ENCODE measurements at regions not wholly inside any gene's neighbourhood (a gene's known extent, or its start where the extent isn't known, plus 50 kb on each side); places are given as distances from the start of the nearest gene placed in this dataset.

DNA sequence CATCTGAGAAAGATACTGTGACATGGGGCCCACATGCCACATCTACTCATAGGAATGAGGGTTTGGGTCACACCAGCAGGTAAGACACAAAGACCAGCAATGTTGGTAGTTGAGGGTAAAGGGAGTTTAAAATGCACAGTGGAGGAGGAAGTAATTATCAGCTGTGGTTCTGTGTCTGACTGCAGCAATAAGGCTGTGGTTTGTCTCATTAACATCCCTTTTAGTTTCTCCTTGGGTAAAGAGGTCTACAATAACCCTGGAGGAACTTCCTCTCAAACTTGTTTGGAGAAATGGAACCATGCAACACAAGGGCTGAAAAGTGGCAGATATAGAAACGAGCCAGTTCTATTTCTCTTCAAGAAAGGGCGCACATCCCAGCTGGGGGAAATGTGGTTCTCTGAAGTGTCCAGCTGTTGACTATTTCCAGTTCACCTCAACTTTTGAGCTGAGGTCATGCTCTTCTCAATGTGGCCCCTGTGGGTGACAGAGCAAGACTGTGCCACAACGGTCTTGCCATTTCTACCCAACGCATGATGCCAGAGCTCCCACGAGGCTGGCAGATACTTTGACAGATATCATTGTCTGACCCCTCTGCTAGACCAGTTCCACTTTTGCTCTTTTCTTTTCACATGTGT, 234.3 kb downstream of the SQOR start (continued):
- TF ChIP-seq SUZ12 (IDR thresholded peaks at IDR 0.05; ENCODE audit: low read length): no peak
- TF ChIP-seq, protein P1, sequence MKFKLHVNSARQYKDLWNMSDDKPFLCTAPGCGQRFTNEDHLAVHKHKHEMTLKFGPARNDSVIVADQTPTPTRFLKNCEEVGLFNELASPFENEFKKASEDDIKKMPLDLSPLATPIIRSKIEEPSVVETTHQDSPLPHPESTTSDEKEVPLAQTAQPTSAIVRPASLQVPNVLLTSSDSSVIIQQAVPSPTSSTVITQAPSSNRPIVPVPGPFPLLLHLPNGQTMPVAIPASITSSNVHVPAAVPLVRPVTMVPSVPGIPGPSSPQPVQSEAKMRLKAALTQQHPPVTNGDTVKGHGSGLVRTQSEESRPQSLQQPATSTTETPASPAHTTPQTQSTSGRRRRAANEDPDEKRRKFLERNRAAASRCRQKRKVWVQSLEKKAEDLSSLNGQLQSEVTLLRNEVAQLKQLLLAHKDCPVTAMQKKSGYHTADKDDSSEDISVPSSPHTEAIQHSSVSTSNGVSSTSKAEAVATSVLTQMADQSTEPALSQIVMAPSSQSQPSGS (IDR thresholded peaks at IDR 0.05; ENCODE audit: low read length): no peak

Data from H1 (cell line).